Neuronal stem cell (in vitro differentiated cells): ENCODE measurements at regions not wholly inside any gene's neighbourhood (a gene's known extent, or its start where the extent isn't known, plus 50 kb on each side); places are given as distances from the start of the nearest gene placed in this dataset.
A peak's percentile ranks its signal among the peaks of the same experiment; 100 is the strongest.

Experiments used
- DNase-seq: peaks from one replicate; pipeline ENCODE4 v3.0.0-alpha.2; 2013; ENCODE audit warnings: low spot score
- H2AFZ ChIP-seq: one replicate; pipeline ENCODE4 v1.6.1; 2013; ENCODE audit warnings: mild to moderate bottlenecking, low read length, inconsistent platforms
- H2AK5ac ChIP-seq: 2 replicates; pipeline ENCODE4 v1.6.1; 2013; ENCODE audit warnings: low read depth, mild to moderate bottlenecking, inconsistent platforms, low read length, moderate library complexity, mixed read lengths
- H2BK120ac ChIP-seq: 2 replicates; pipeline ENCODE4 v1.6.1; 2013; ENCODE audit warnings: low read depth, mild to moderate bottlenecking, inconsistent platforms, low read length, moderate library complexity, mixed read lengths
- H2BK12ac ChIP-seq: one replicate; pipeline ENCODE4 v1.6.1; 2013; ENCODE audit warnings: low read length, inconsistent platforms
- H2BK15ac ChIP-seq: 2 replicates; pipeline ENCODE4 v1.6.1; 2013; ENCODE audit warnings: mild to moderate bottlenecking, low read length, inconsistent platforms, mixed read lengths
- H2BK5ac ChIP-seq: one replicate; pipeline ENCODE4 v1.6.1; 2013; ENCODE audit warnings: inconsistent platforms, mild to moderate bottlenecking, low read length, moderate library complexity
- H3K14ac ChIP-seq: one replicate; pipeline ENCODE4 v1.6.1; 2013; ENCODE audit warnings: low read length, inconsistent platforms
- H3K18ac ChIP-seq: 2 replicates; pipeline ENCODE4 v1.6.1; 2013; ENCODE audit warnings: low read length, inconsistent platforms
- H3K23ac ChIP-seq: 2 replicates; pipeline ENCODE4 v1.6.1; 2013; ENCODE audit warnings: low read depth, mild to moderate bottlenecking, mixed read lengths, low read length, inconsistent platforms; ENCODE audit not compliant: poor library complexity
- H3K27ac ChIP-seq: replicated peaks from 3 replicates; pipeline ENCODE4 v1.5.1; 2013; ENCODE audit warnings: low read length, inconsistent platforms
- H3K27me3 ChIP-seq, 3 experiments: 2 replicates each; pipeline ENCODE4 v1.6.1; 2013; ENCODE audit warnings: low read length in 3 of 3, mild to moderate bottlenecking in 2 of 3, inconsistent platforms in 1 of 3, low read depth in 1 of 3, mixed read lengths in 1 of 3, moderate library complexity in 1 of 3; ENCODE audit not compliant: control insufficient read depth in 3 of 3, insufficient read depth in 3 of 3
- H3K36me3 ChIP-seq, 2 donors: replicated peaks in 1 of 2; 2 replicates each; pipeline ENCODE4 v1.6.1; 2013; ENCODE audit warnings: low read length in 2 of 2; ENCODE audit not compliant: control insufficient read depth in 2 of 2, insufficient read depth in 2 of 2
- H3K4ac ChIP-seq: 2 replicates; pipeline ENCODE4 v1.6.1; 2013; ENCODE audit warnings: inconsistent platforms, mild to moderate bottlenecking, low read length, moderate library complexity
- H3K4me1 ChIP-seq, 2 donors: 1 replicate in 1 of 2; 2 replicates in 1 of 2; pipeline ENCODE4 v1.6.1; 2013; ENCODE audit warnings: low read length in 2 of 2, low read depth in 1 of 2; ENCODE audit not compliant: control insufficient read depth in 2 of 2, insufficient read depth in 1 of 2
- H3K4me2 ChIP-seq: one replicate; pipeline ENCODE4 v1.6.1; 2013; ENCODE audit warnings: mild to moderate bottlenecking, low read length, inconsistent platforms; ENCODE audit not compliant: insufficient read depth, poor library complexity, severe bottlenecking
- H3K4me3 ChIP-seq, 2 donors: 2 replicates each; pipeline ENCODE4 v1.5.1; 2013; ENCODE audit warnings: low read length in 2 of 2, mild to moderate bottlenecking in 2 of 2, inconsistent platforms in 1 of 2, moderate library complexity in 1 of 2
- H3K79me1 ChIP-seq: one replicate; pipeline ENCODE4 v1.6.1; 2013; ENCODE audit warnings: low read depth, mild to moderate bottlenecking, inconsistent platforms, low read length, moderate library complexity
- H3K9ac ChIP-seq: one replicate; pipeline ENCODE4 v1.6.1; 2013; ENCODE audit warnings: mild to moderate bottlenecking, low read depth, low read length, inconsistent platforms; ENCODE audit not compliant: poor library complexity
- H3K9me3 ChIP-seq, 2 donors: replicated peaks in 1 of 2; 2 replicates each; pipeline versions ENCODE3 to v1.6.1; 2013; ENCODE audit warnings: low read length in 2 of 2, mild to moderate bottlenecking in 2 of 2, inconsistent platforms in 1 of 2, low read depth in 1 of 2, mixed read lengths in 1 of 2, moderate library complexity in 1 of 2; ENCODE audit not compliant: control insufficient read depth in 2 of 2, insufficient read depth in 1 of 2
- H4K8ac ChIP-seq: one replicate; pipeline ENCODE4 v1.6.1; 2013; ENCODE audit warnings: low read depth, mild to moderate bottlenecking, inconsistent platforms, low read length, moderate library complexity
- H4K91ac ChIP-seq: one replicate; pipeline ENCODE4 v1.6.1; 2013; ENCODE audit warnings: low read length, low read depth, mild to moderate bottlenecking, inconsistent platforms; ENCODE audit not compliant: poor library complexity
- WGBS, 2 donors: extraction: QIAGEN DNeasy Blood & Tissue Kit; methylation state at CpG; one replicate each; pipeline ENCODE4 v1.1.7; 2013; ENCODE audit warnings: missing lambda C conversion rate in 2 of 2, mixed read lengths in 1 of 2; ENCODE audit not compliant: insufficient read length in 2 of 2, insufficient replicate concordance in 1 of 2; ENCODE audit errors: extremely low coverage in 2 of 2; 5-methylcytosine and 5-hydroxymethylcytosine counted together

- Histone ChIP-seq H3K23ac (no peak overlapping the region), H3K9ac (no peak overlapping the region), H2BK120ac (no peak overlapping the region), H2AK5ac (no peak overlapping the region), H3K4me3 (no peak overlapping the region), H4K8ac (no peak overlapping the region), H3K4me1 (peaks cover 0 to 10% of the 10 kb centered on the region in 2 donors), H3K79me1 (no peaks in the 10 kb centered on the region), H2AFZ (no peak overlapping the region), H3K36me3 (no peaks in the 10 kb centered on the region), H2BK15ac (no peak overlapping the region), H3K14ac (no peak overlapping the region), H3K27me3 (peaks cover 0 to 5% (median 0%) of the 10 kb centered on the region in 3 experiments), H3K4ac (no peak overlapping the region), H3K9me3 (no peaks in the 10 kb centered on the region), H3K4me2 (no peak overlapping the region), H4K91ac (no peak overlapping the region), H2BK5ac (no peak overlapping the region), H2BK12ac (no peak overlapping the region), H3K27ac (no peak overlapping the region), H3K18ac (no peak overlapping the region)
- no peak for DNase-seq
- no CpG with 5 or more reads among the region's 1 CpG for WGBS, 2 donors
Observed at GRCh38 chr16:14377326-14377725, 252.7 kb downstream of the PARN start.

- Histone ChIP-seq H3K27me3 (peaks cover 0 to 5% (median 0%) of the 10 kb centered on the region in 3 experiments), H3K23ac (no peak overlapping the region), H2AK5ac (no peak overlapping the region), H3K4me2 (no peak overlapping the region), H2AFZ (no peak overlapping the region), H3K4me1 (peaks cover 0 to 11% of the 10 kb centered on the region in 2 donors), H3K14ac (no peak overlapping the region), H3K9me3 (no peaks in the 10 kb centered on the region), H3K18ac (no peak overlapping the region), H2BK12ac (no peak overlapping the region), H3K36me3 (no peaks in the 10 kb centered on the region), H2BK120ac (no peak overlapping the region), H3K4me3 (no peak overlapping the region), H2BK5ac (no peak overlapping the region), H3K9ac (no peak overlapping the region), H4K8ac (no peak overlapping the region), H3K79me1 (no peaks in the 10 kb centered on the region), H3K4ac (no peak overlapping the region), H3K27ac (no peak overlapping the region), H4K91ac (no peak overlapping the region), H2BK15ac (no peak overlapping the region)
- WGBS, 2 donors, result no CpG with 5 or more reads among the region's 8 CpGs
- DNase-seq, result no peak
Observed at GRCh38 chr16:14375132-14375491, 254.9 kb downstream of the PARN start.

GRCh38 chr16:14374451-14375131 lies 255.5 kb downstream of the PARN start:
- Histone ChIP-seq H3K4me2 (no peak overlapping the region), H2BK12ac (peak overlapping the region; percentile 51), H3K27ac (no peak overlapping the region), H2BK15ac (peak overlapping the region; percentile 86), H2AK5ac (peak overlapping the region; percentile 89), H3K27me3 (peaks cover 0 to 5% (median 0%) of the 10 kb centered on the region in 3 experiments), H3K4me3 (no peak overlapping the region), H2BK5ac (peak overlapping the region; percentile 32), H3K18ac (peak overlapping the region; percentile 52), H3K9me3 (no peaks in the 10 kb centered on the region), H4K91ac (no peak overlapping the region), H3K79me1 (no peaks in the 10 kb centered on the region), H4K8ac (no peak overlapping the region), H3K9ac (no peak overlapping the region), H3K36me3 (no peaks in the 10 kb centered on the region), H3K23ac (no peak overlapping the region), H2BK120ac (no peak overlapping the region), H3K14ac (no peak overlapping the region), H3K4me1 (peaks cover 0 to 11% of the 10 kb centered on the region in 2 donors), H2AFZ (no peak overlapping the region), H3K4ac (peak overlapping the region; percentile 43)
- no CpG with 5 or more reads among the region's 11 CpGs for WGBS, 2 donors
- DNase-seq, result no peak

- peak overlapping the region; percentile 69 for H3K23ac ChIP-seq
- H4K91ac ChIP-seq, result no peak overlapping the region
- no peak for DNase-seq
Observed at GRCh38 chr16:14373896-14374295, 256.2 kb downstream of the PARN start.

More at GRCh38 chr16:14373896-14374295, 256.2 kb downstream of the PARN start:
- no peak overlapping the region for H2BK120ac ChIP-seq
- no peaks in the 10 kb centered on the region for H3K79me1 ChIP-seq
- H3K14ac ChIP-seq, result no peak overlapping the region
- H3K27me3 ChIP-seq, result peaks cover 0 to 5% (median 0%) of the 10 kb centered on the region in 3 experiments
- H2BK12ac ChIP-seq, result no peak overlapping the region
- H3K9me3 ChIP-seq, result no peaks in the 10 kb centered on the region
- H3K4me3 ChIP-seq, result no peak overlapping the region
- H3K4ac ChIP-seq, result no peak overlapping the region
- no CpG with 5 or more reads among the region's 10 CpGs for WGBS, 2 donors
- no peak overlapping the region for H3K4me2 ChIP-seq
- H2BK5ac ChIP-seq, result peak overlapping the region; percentile 32
- H3K9ac ChIP-seq, result no peak overlapping the region
- no peaks in the 10 kb centered on the region for H3K36me3 ChIP-seq
- no peak overlapping the region for H4K8ac ChIP-seq
- H3K4me1 ChIP-seq, result peaks cover 0 to 11% of the 10 kb centered on the region in 2 donors
- no peak overlapping the region for H3K27ac ChIP-seq
- H2AK5ac ChIP-seq, result no peak overlapping the region
- H2AFZ ChIP-seq, result no peak overlapping the region
- peak overlapping the region; percentile 44 for H3K18ac ChIP-seq
- peak overlapping the region; percentile 86 for H2BK15ac ChIP-seq
